ENCODE measurements at regions not wholly inside any gene's neighbourhood (a gene's known extent, or its start where the extent isn't known, plus 50 kb on each side); places are given as distances from the start of the nearest gene placed in this dataset.

DNA sequence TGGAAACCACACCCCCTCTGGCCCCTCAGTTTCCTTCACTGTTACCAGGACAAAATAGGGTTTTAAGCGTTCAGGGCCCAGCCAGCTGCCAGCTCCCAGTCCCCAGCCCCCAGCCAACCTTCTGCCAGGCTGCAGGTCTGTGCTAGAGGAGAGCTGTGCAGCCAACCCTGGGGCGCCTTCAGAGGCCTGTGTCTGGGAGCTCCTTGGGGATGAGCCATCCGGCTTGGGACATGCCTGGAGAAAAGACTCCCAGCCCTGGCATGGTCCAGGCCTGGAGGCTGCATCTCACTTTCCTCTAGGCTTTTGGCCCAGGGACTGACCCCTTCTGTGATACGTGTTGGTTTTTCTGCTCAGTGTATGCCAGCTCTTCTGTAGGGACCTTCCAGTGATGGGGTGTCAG lies 487.6 kb upstream of the MGMT start:
- no peak overlapping the region for H2AFZ ChIP-seq (ENCODE audit: low read depth, low read length)
- no peaks in the 10 kb centered on the region for H3K36me3 ChIP-seq (ENCODE audit: control insufficient read depth, insufficient read depth, low read length)
- DNase-seq (ENCODE audit: extremely low read depth in 1 of 4, low spot score in 3 of 4) (no peak), ATAC-seq (no peak), FAIRE-seq (no peak)
- no peak overlapping the region for H3K9ac ChIP-seq (ENCODE audit: insufficient read depth in 1 of 2, low read depth in 2 of 2, low read length in 2 of 2)
- H3K9me1 ChIP-seq (ENCODE audit: control insufficient read depth, insufficient read depth, low read length), result no peaks in the 10 kb centered on the region
- WGBS (ENCODE audit: insufficient coverage, low coverage, missing lambda C conversion rate), result 0% methylated on average over 2 of the region's 4 CpGs
- H3K79me2 ChIP-seq (ENCODE audit: control insufficient read depth, insufficient read depth, low read length), result no peaks in the 10 kb centered on the region
- no peaks in the 10 kb centered on the region for H3K4me1 ChIP-seq (replicated peaks in 1 of 2; ENCODE audit: control insufficient read depth in 2 of 2, insufficient read depth in 2 of 2, low read length in 2 of 2)
- intact Hi-C loops (cut with micrococcal nuclease), result no loop called here
- POLR2A ChIA-PET, result no interaction called here
- H3K4me3 ChIP-seq, result no peak overlapping the region
- BruUV-seq (replicated peaks), result no TSS peak
- no peaks in the 10 kb centered on the region for H3K9me3 ChIP-seq (replicated peaks; ENCODE audit: control insufficient read depth, insufficient read depth, low read depth, low read length)
- TF ChIP-seq ZBTB34 (CRISPR knock-in tag; IDR thresholded peaks at IDR 0.05) (no peak), ZNF3 (CRISPR knock-in tag; IDR thresholded peaks at IDR 0.05) (no peak), ZNF785 (CRISPR knock-in tag; IDR thresholded peaks at IDR 0.05) (no peak), TFAP4 (CRISPR knock-in tag; IDR thresholded peaks at IDR 0.05; ENCODE audit: borderline replicate concordance) (no peak), NR4A1 (CRISPR knock-in tag; IDR thresholded peaks at IDR 0.05) (no peak), NR4A1 (tag; IDR thresholded peaks at IDR 0.05) (no peak), SIN3B (IDR thresholded peaks at IDR 0.05; ENCODE audit: low read depth) (no peak), ZC3H11A (IDR thresholded peaks at IDR 0.05; ENCODE audit: low read depth, low read length) (no peak), MTA3 (IDR thresholded peaks at IDR 0.05; ENCODE audit: borderline replicate concordance) (no peak), NFIC (IDR thresholded peaks at IDR 0.05) (no peak), SRSF1 (IDR thresholded peaks at IDR 0.05; ENCODE audit: low read depth, low read length) (no peak), ZEB2 (IDR thresholded peaks at IDR 0.05) (no peak), NR2C1 (IDR thresholded peaks at IDR 0.05) (no peak), NR2C1 (tag; IDR thresholded peaks at IDR 0.05) (no peak), CGGBP1 (CRISPR knock-in tag; IDR thresholded peaks at IDR 0.05) (no peak), PML (IDR thresholded peaks at IDR 0.05; ENCODE audit: low read length) (no peak), ZNF354B (CRISPR knock-in tag; IDR thresholded peaks at IDR 0.05) (no peak), MTF1 (CRISPR knock-in tag; IDR thresholded peaks at IDR 0.05; ENCODE audit: borderline replicate concordance) (no peak)
- TF ChIP-seq, protein P1, sequence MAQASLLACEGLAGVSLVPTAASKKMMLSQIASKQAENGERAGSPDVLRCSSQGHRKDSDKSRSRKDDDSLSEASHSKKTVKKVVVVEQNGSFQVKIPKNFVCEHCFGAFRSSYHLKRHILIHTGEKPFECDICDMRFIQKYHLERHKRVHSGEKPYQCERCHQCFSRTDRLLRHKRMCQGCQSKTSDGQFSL (CRISPR knock-in tag; IDR thresholded peaks at IDR 0.05), result no peak
- TF ChIP-seq, protein P1 (tag; IDR thresholded peaks at IDR 0.05), result no peak
- TF ChIP-seq, protein P2, sequence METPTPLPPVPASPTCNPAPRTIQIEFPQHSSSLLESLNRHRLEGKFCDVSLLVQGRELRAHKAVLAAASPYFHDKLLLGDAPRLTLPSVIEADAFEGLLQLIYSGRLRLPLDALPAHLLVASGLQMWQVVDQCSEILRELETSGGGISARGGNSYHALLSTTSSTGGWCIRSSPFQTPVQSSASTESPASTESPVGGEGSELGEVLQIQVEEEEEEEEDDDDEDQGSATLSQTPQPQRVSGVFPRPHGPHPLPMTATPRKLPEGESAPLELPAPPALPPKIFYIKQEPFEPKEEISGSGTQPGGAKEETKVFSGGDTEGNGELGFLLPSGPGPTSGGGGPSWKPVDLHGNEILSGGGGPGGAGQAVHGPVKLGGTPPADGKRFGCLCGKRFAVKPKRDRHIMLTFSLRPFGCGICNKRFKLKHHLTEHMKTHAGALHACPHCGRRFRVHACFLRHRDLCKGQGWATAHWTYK (CRISPR knock-in tag; IDR thresholded peaks at IDR 0.05), result no peak
- H3K27ac ChIP-seq (ENCODE audit: extremely low read depth, low read depth, low read length), result no peak overlapping the region
- in situ Hi-C loops (cut with MboI), result no loop called here
- CTCF ChIA-PET (ENCODE audit: low intra/inter-chr PET ratio), result no interaction called here
- no peak overlapping the region for H3K4me2 ChIP-seq (ENCODE audit: insufficient read depth, low read length)
- peaks cover 0 to 14% of the 10 kb centered on the region in 2 experiments; a peak in 2 of 5 replicates for H3K27me3 ChIP-seq (ENCODE audit: control insufficient read depth in 2 of 2, insufficient read depth in 2 of 2, low read length in 2 of 2)
- no peaks in the 10 kb centered on the region for H4K20me1 ChIP-seq (replicated peaks; ENCODE audit: control insufficient read depth, insufficient read depth, low read length)

Data from K562 (cell line).